Upper lobe of right lung (tissue), 1 donor: ENCODE measurements at regions not wholly inside any gene's neighbourhood (a gene's known extent, or its start where the extent isn't known, plus 50 kb on each side); places are given as distances from the start of the nearest gene placed in this dataset.

Source experiments
- ATAC-seq: fragments of 200-7000 bp; cut with Tn5 transposase; one replicate; pipeline ENCODE4 v1.9.1; 2020; ENCODE audit warnings: mild to moderate bottlenecking, moderate library complexity
- DNase-seq: peaks from one replicate; pipeline ENCODE4 v3.0.0-alpha.2; 2020
- H3K27ac ChIP-seq: fragments of 200-600 bp; one replicate; pipeline ENCODE4 v1.8.0; 2022
- H3K27me3 ChIP-seq: fragments of 200-600 bp; one replicate; pipeline ENCODE4 v1.8.0; 2022; ENCODE audit warnings: mild to moderate bottlenecking
- H3K36me3 ChIP-seq: fragments of 200-600 bp; one replicate; pipeline ENCODE4 v1.8.0; 2022
- H3K4me1 ChIP-seq: fragments of 200-600 bp; one replicate; pipeline ENCODE4 v1.8.0; 2022
- H3K4me3 ChIP-seq: fragments of 200-600 bp; one replicate; pipeline ENCODE4 v1.8.0; 2022; ENCODE audit warnings: mild to moderate bottlenecking
- H3K9me3 ChIP-seq: fragments of 200-600 bp; one replicate; pipeline ENCODE4 v1.8.0; 2022
- intact Hi-C: fragments of 100-400 bp; cut with DNase I; formaldehyde crosslinking; loops from one replicate; pipeline ENCODE4 v1.11.0; 2022
- TF ChIP-seq, protein P1 (sequence below): fragments of 200-600 bp; IDR thresholded peaks from one replicate; pipeline ENCODE4 v1.8.0; 2022; ENCODE audit warnings: antibody characterized with exemption
- donor health status: DM: no; HTN: yes; CAD: no; lungs with severe emphysema.

DNA sequence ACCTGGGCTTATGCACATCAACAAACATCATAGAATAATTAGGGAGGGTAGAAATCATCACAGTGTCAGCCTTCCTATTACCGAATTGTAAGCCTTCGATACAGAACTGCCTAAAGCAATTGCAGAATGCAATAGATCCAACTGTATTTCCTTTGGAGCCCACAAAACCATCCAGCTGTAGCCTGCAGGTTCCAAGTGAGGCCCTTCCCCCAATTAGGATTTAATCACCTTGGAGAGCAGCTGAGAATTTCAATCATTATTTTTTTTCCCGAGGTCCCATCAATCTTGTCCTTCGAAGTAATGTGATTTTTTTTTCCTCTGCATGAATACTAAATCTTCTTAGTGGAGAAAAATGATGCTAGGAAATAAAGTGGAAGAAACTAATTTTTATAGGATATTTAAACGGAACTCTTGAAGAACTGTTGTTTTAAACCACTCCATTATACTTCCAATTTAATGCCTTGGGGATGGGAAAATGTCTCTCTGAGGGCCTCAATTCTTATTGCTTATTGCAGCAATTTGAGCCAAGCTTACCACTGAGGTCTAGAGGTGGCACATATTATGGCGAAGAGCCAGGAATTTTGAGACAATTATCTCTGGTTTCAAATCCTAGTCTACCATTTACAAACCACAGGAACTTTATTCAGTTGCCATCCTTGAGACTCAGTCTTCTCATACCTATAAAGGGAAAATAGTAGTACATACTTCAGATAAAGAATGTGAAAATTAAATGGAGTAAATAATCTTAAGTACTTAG lies 953.4 kb upstream of the IGFBP7 start:
- Histone ChIP-seq H3K4me1 (no peaks in the 10 kb centered on the region), H3K36me3 (no peaks in the 10 kb centered on the region), H3K27me3 (no peaks in the 10 kb centered on the region), H3K4me3 (no peak overlapping the region), H3K9me3 (no peaks in the 10 kb centered on the region), H3K27ac (no peak overlapping the region)
- intact Hi-C loops, result no loop called here
- TF ChIP-seq, protein P1, sequence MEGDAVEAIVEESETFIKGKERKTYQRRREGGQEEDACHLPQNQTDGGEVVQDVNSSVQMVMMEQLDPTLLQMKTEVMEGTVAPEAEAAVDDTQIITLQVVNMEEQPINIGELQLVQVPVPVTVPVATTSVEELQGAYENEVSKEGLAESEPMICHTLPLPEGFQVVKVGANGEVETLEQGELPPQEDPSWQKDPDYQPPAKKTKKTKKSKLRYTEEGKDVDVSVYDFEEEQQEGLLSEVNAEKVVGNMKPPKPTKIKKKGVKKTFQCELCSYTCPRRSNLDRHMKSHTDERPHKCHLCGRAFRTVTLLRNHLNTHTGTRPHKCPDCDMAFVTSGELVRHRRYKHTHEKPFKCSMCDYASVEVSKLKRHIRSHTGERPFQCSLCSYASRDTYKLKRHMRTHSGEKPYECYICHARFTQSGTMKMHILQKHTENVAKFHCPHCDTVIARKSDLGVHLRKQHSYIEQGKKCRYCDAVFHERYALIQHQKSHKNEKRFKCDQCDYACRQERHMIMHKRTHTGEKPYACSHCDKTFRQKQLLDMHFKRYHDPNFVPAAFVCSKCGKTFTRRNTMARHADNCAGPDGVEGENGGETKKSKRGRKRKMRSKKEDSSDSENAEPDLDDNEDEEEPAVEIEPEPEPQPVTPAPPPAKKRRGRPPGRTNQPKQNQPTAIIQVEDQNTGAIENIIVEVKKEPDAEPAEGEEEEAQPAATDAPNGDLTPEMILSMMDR, result no peak
- DNase-seq (no peak), ATAC-seq (no peak)

DNA sequence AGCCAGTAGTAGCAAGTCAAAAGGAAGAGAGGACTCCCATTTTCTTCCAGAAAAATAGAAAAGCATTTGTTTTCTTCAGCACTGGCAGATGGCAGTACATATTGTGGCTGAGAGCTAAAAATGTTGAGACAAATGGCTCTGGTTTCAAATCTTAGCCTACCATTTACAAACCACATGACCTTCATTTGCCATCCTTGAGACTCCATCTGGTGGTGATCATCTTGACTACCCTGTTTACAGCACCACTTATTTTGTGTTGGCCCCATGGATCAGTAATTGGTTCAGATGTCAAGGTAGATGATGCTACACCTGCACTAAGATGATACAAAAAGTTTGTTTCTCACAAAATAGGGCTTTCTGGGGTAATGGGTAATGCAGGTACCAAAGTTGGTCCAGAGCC lies 951.8 kb upstream of the IGFBP7 start:
- ATAC-seq, result no peak

GRCh38 chr4:58050439-58050838 lies 940.3 kb upstream of the IGFBP7 start:
- intact Hi-C loops, result no loop called here
- no peaks in the 10 kb centered on the region for H3K4me1 ChIP-seq
- no peaks in the 10 kb centered on the region for H3K27me3 ChIP-seq
- ATAC-seq (no peak), DNase-seq (no peak)
- H3K36me3 ChIP-seq, result no peaks in the 10 kb centered on the region
- no peak overlapping the region for H3K4me3 ChIP-seq
- no peaks in the 10 kb centered on the region for H3K9me3 ChIP-seq
- TF ChIP-seq, protein P1, result no peak
- no peak overlapping the region for H3K27ac ChIP-seq

More for the DNA sequence above, 951.8 kb upstream of the IGFBP7 start:
- TF ChIP-seq, protein P1, result no peak
- Histone ChIP-seq H3K36me3 (no peaks in the 10 kb centered on the region), H3K27me3 (no peaks in the 10 kb centered on the region), H3K4me3 (no peak overlapping the region), H3K4me1 (no peaks in the 10 kb centered on the region), H3K9me3 (no peaks in the 10 kb centered on the region), H3K27ac (no peak overlapping the region)
- no peak for DNase-seq
- intact Hi-C loops, result no loop called here

- intact Hi-C loops, result no loop called here
Observed at GRCh38 chr4:58048491-58048890, 938.3 kb upstream of the IGFBP7 start.

DNA sequence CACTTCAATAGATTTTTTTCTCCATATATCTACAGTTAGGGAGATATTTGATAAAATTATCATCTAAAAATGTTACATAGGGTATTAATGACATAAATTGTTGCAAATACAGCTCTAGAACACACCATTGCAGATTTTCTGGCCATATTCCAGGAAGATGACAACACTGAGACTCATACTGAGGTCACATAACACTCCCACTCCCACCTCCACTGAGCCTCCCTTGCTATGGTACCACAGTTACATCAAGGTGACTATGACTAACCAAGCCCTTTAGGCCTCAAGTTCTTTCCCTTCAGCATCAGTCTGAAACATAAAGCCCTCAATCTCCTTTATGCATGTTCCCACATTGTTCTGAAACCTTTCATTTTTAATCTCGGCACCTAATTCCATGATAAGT lies 932.0 kb upstream of the IGFBP7 start:
- ATAC-seq, result no peak
- TF ChIP-seq, protein P1, result no peak
- Histone ChIP-seq H3K4me1 (no peaks in the 10 kb centered on the region), H3K27ac (no peak overlapping the region), H3K27me3 (no peaks in the 10 kb centered on the region), H3K4me3 (no peak overlapping the region), H3K9me3 (no peaks in the 10 kb centered on the region), H3K36me3 (no peaks in the 10 kb centered on the region)
- intact Hi-C loops, result no loop called here
- DNase-seq, result no peak

More at GRCh38 chr4:58048491-58048890, 938.3 kb upstream of the IGFBP7 start:
- no peaks in the 10 kb centered on the region for H3K27me3 ChIP-seq
- H3K36me3 ChIP-seq, result no peaks in the 10 kb centered on the region
- DNase-seq (no peak), ATAC-seq (no peak)
- no peak overlapping the region for H3K27ac ChIP-seq
- TF ChIP-seq, protein P1, result no peak
- H3K4me3 ChIP-seq, result no peak overlapping the region
- no peaks in the 10 kb centered on the region for H3K4me1 ChIP-seq
- H3K9me3 ChIP-seq, result no peaks in the 10 kb centered on the region

GRCh38 chr4:57993944-57994343 lies 883.8 kb upstream of the IGFBP7 start:
- intact Hi-C loops, result no loop called here

More at GRCh38 chr4:57993944-57994343, 883.8 kb upstream of the IGFBP7 start:
- Histone ChIP-seq H3K4me1 (no peaks in the 10 kb centered on the region), H3K36me3 (no peaks in the 10 kb centered on the region), H3K4me3 (no peak overlapping the region), H3K27ac (no peak overlapping the region), H3K27me3 (no peaks in the 10 kb centered on the region), H3K9me3 (no peaks in the 10 kb centered on the region)
- DNase-seq (no peak), ATAC-seq (no peak)
- TF ChIP-seq, protein P1, result no peak
